ENCODE measurements at regions not wholly inside any gene's neighbourhood (a gene's known extent, or its start where the extent isn't known, plus 50 kb on each side); places are given as distances from the start of the nearest gene placed in this dataset.

- no peak for ATAC-seq
- 21% methylated on average over 2 of the region's 2 CpGs for WGBS (ENCODE audit: missing lambda C conversion rate)
- POLR2A ChIA-PET, result no interaction called here
- Histone ChIP-seq H3K4me2 (no peak overlapping the region), H3K4me1 (no peaks in the 10 kb centered on the region), H3K27ac (no peak overlapping the region), H3K4me3 (no peak overlapping the region), H3K9me3 (no peaks in the 10 kb centered on the region; the same call in 2 of the 3 replicates)
- no peak for FAIRE-seq
- CTCF ChIA-PET, result no interaction called here
- TF ChIP-seq RNF2 (IDR thresholded peaks at IDR 0.05; ENCODE audit: borderline replicate concordance, low read depth) (no peak), RCOR1 (IDR thresholded peaks at IDR 0.05; ENCODE audit: low read depth, low read length) (no peak), HDAC2 (IDR thresholded peaks at IDR 0.05) (no peak), HOXB5 (CRISPR knock-in tag; IDR thresholded peaks at IDR 0.05) (no peak), RARB (CRISPR knock-in tag; IDR thresholded peaks at IDR 0.05) (no peak), ESRRA (IDR thresholded peaks at IDR 0.05; ENCODE audit: borderline replicate concordance, low read length) (no peak), HOXA7 (CRISPR knock-in tag; IDR thresholded peaks at IDR 0.05) (no peak), EP300 (IDR thresholded peaks at IDR 0.05) (no peak), CHD4 (IDR thresholded peaks at IDR 0.05; ENCODE audit: borderline replicate concordance) (no peak), CTCF (IDR thresholded peaks at IDR 0.05) (no peak), HEYL (CRISPR knock-in tag; IDR thresholded peaks at IDR 0.05) (no peak), MYC (IDR thresholded peaks at IDR 0.05; ENCODE audit: borderline replicate concordance, low read length) (no peak), ELK1 (IDR thresholded peaks at IDR 0.05; ENCODE audit: low read depth, low read length) (no peak)
- TF ChIP-seq, protein P1, sequence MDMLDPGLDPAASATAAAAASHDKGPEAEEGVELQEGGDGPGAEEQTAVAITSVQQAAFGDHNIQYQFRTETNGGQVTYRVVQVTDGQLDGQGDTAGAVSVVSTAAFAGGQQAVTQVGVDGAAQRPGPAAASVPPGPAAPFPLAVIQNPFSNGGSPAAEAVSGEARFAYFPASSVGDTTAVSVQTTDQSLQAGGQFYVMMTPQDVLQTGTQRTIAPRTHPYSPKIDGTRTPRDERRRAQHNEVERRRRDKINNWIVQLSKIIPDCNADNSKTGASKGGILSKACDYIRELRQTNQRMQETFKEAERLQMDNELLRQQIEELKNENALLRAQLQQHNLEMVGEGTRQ (IDR thresholded peaks at IDR 0.05), result no peak
- TF ChIP-seq, protein P2, sequence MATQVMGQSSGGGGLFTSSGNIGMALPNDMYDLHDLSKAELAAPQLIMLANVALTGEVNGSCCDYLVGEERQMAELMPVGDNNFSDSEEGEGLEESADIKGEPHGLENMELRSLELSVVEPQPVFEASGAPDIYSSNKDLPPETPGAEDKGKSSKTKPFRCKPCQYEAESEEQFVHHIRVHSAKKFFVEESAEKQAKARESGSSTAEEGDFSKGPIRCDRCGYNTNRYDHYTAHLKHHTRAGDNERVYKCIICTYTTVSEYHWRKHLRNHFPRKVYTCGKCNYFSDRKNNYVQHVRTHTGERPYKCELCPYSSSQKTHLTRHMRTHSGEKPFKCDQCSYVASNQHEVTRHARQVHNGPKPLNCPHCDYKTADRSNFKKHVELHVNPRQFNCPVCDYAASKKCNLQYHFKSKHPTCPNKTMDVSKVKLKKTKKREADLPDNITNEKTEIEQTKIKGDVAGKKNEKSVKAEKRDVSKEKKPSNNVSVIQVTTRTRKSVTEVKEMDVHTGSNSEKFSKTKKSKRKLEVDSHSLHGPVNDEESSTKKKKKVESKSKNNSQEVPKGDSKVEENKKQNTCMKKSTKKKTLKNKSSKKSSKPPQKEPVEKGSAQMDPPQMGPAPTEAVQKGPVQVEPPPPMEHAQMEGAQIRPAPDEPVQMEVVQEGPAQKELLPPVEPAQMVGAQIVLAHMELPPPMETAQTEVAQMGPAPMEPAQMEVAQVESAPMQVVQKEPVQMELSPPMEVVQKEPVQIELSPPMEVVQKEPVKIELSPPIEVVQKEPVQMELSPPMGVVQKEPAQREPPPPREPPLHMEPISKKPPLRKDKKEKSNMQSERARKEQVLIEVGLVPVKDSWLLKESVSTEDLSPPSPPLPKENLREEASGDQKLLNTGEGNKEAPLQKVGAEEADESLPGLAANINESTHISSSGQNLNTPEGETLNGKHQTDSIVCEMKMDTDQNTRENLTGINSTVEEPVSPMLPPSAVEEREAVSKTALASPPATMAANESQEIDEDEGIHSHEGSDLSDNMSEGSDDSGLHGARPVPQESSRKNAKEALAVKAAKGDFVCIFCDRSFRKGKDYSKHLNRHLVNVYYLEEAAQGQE (IDR thresholded peaks at IDR 0.05), result no peak
- DNase-seq (ENCODE audit: low read depth in 1 of 2, low spot score in 1 of 2), result no peak
These were observed 252.7 kb downstream of the NR4A2 start for GRCh38 chr2:156079845-156080244.

DNA sequence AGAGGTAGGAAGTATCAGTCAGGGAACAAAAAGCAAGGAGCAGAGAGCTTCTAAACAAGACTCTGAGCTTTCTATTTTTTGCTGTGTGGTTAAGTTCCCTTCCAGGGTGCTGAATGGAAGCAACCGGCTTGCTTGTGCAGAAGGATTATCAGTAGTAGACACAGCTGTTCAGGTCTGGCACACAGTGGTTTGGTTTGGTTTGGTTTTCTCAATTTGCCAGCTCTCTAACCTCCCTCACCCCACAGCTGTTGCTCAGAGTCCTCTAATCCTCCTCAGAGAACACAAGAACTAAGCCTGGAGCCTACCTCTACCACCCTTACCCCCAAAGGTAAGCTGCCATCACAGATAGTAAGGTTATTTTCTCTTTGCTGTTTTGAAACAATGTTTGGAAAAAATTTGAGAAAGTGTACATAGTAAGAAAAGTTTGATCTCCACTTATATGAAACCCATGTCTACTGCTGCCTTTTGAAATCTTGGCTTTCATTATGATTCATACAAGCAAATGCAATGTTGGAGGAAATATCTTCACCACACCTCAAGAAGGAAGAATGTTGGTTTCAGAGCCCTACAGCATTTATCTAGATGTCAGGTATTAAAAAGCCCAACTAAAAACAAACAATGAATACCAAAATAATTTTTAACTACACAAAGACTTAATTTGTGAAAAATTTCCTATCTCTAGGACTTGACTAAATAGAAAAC, 255.3 kb downstream of the NR4A2 start:
- H3K4me2 ChIP-seq, result no peak overlapping the region
- ATAC-seq, result no peak
- CTCF ChIA-PET, result no interaction called here
- no peak for DNase-seq (ENCODE audit: low read depth in 1 of 2, low spot score in 1 of 2)
- POLR2A ChIA-PET, result no interaction called here
- no peaks in the 10 kb centered on the region for H3K9me3 ChIP-seq
- FAIRE-seq, result no peak
- WGBS (ENCODE audit: missing lambda C conversion rate), result 36% methylated on average over 1 of the region's 1 CpG
- TF ChIP-seq, protein P3, sequence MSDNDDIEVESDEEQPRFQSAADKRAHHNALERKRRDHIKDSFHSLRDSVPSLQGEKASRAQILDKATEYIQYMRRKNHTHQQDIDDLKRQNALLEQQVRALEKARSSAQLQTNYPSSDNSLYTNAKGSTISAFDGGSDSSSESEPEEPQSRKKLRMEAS (IDR thresholded peaks at IDR 0.05), result no peak
- TF ChIP-seq RAD21 (conservative IDR thresholded peaks at IDR 0.05 in 1 of 2, IDR thresholded peaks at IDR 0.05 in 1 of 2) (no peak), JUNB (IDR thresholded peaks at IDR 0.05) (no peak), HEYL (CRISPR knock-in tag; IDR thresholded peaks at IDR 0.05) (no peak), BHLHE40 (IDR thresholded peaks at IDR 0.05; ENCODE audit: low read depth, low read length) (no peak), MYC (IDR thresholded peaks at IDR 0.05; ENCODE audit: borderline replicate concordance, low read length) (no peak), ZFP36 (IDR thresholded peaks at IDR 0.05; ENCODE audit: borderline replicate concordance, partially characterized antibody) (no peak), EP300 (IDR thresholded peaks at IDR 0.05) (no peak), FOSL2 (IDR thresholded peaks at IDR 0.05) (no peak), FOSL2 (CRISPR knock-in tag; IDR thresholded peaks at IDR 0.05) (no peak), ZC3H11A (IDR thresholded peaks at IDR 0.05) (no peak), POLR2AphosphoS2 (conservative IDR thresholded peaks at IDR 0.05; ENCODE audit: low read length) (no peak), HOXA7 (CRISPR knock-in tag; IDR thresholded peaks at IDR 0.05) (no peak)
- TF ChIP-seq, protein P1 (IDR thresholded peaks at IDR 0.05), result no peak
- no peak overlapping the region for H3K27ac ChIP-seq
- no peak overlapping the region for H3K4me3 ChIP-seq
- no peaks in the 10 kb centered on the region for H3K4me1 ChIP-seq

Data from A549 (cell line).